ENCODE measurements at regions not wholly inside any gene's neighbourhood (a gene's known extent, or its start where the extent isn't known, plus 50 kb on each side); places are given as distances from the start of the nearest gene placed in this dataset.

DNA sequence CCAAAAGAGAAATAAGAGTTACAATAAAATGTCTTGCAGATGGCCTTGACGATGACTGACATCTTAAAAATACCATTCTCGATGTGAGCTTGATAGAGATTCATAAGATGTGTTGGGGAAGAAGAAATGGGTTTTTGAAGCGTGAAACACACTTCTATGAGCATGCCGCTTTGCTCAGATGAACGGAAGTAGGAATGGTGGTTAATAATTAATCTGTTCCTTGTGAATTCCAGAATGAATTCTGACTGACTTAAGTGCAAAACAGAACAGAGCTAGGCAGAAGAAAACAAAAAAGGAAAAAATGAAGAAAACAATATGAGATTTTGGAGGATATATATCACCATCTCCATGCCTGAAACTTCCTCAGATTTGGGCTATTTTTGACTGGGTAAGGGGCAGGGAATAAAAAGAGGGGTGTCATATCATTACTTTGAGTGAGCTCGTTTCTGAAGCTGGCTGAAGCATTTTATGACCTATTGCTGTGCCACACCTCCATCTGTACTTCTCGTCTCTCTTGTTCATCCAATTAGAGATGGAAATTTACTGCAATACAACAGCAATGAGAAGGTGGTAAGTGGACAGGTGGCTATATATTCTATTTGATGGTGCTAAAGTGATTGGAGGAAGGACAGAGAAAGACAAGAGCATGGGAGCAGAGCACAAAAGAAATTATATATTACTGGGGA is 1152.0 kb upstream of the CDH8 start:
- TF ChIP-seq, protein P1, sequence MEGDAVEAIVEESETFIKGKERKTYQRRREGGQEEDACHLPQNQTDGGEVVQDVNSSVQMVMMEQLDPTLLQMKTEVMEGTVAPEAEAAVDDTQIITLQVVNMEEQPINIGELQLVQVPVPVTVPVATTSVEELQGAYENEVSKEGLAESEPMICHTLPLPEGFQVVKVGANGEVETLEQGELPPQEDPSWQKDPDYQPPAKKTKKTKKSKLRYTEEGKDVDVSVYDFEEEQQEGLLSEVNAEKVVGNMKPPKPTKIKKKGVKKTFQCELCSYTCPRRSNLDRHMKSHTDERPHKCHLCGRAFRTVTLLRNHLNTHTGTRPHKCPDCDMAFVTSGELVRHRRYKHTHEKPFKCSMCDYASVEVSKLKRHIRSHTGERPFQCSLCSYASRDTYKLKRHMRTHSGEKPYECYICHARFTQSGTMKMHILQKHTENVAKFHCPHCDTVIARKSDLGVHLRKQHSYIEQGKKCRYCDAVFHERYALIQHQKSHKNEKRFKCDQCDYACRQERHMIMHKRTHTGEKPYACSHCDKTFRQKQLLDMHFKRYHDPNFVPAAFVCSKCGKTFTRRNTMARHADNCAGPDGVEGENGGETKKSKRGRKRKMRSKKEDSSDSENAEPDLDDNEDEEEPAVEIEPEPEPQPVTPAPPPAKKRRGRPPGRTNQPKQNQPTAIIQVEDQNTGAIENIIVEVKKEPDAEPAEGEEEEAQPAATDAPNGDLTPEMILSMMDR (IDR thresholded peaks at IDR 0.05), result no peak
- TF ChIP-seq POLR2A (IDR thresholded peaks at IDR 0.05), result no peak
